ENCODE measurements at regions not wholly inside any gene's neighbourhood (a gene's known extent, or its start where the extent isn't known, plus 50 kb on each side); places are given as distances from the start of the nearest gene placed in this dataset.

DNA sequence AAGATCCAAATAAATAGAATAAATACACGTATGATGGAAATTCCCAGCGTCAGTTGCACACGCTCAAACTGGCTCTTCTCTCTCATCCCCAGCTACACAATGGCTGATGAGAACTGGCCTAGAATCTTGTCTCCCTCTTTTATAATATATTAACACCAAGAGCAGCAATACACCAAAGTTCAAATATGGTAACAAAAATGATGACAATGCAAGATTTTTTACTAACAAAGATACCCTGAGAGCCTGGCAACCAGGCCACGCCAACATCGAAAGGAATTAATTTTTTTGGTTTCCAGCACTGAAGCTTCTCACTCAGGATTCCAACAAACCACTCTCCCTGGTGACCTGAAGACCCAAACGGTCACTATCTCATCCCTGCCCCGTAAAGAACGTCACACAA lies 302.7 kb upstream of the ID2 start:
- no peak for TF ChIP-seq CTCF (IDR thresholded peaks at IDR 0.05)
- TF ChIP-seq POLR2A (IDR thresholded peaks at IDR 0.05; ENCODE audit: low read depth), result no peak
- TF ChIP-seq EP300 (IDR thresholded peaks at IDR 0.05), result no peak
- TF ChIP-seq POLR2AphosphoS5 (IDR thresholded peaks at IDR 0.05), result no peak

Data from esophagus muscularis mucosa (tissue), 4 donors.